SK-N-SH (cell line): ENCODE measurements at regions not wholly inside any gene's neighbourhood (a gene's known extent, or its start where the extent isn't known, plus 50 kb on each side); places are given as distances from the start of the nearest gene placed in this dataset.

Experiments used
- CTCF ChIA-PET: fragments of 300-600, 350-600 bp; formaldehyde crosslinking; extraction: SDS; loops from one replicate; lab custom pipeline; 2021; lab: Yijun Ruan, JAX
- POLR2A ChIA-PET: fragments of 350-600 bp; sonication (Branson Sonifier 250); formaldehyde crosslinking; extraction: SDS; loops from one replicate; lab custom pipeline; 2020; ENCODE audit warnings: antibody characterized with exemption, inconsistent platforms; lab: Yijun Ruan, JAX
- DNase-seq: peaks from one replicate; pipeline ENCODE4 v3.0.0; 2012
- H2AFZ ChIP-seq: fragments of 200-600 bp; sonication (generic); 2 replicates; pipeline ENCODE4 v1.8.1; 2016; ENCODE audit warnings: antibody characterized with exemption, mild to moderate bottlenecking, low read depth
- H3F3A ChIP-seq: fragments of 200-600 bp; sonication (generic); replicated peaks from 2 replicates; pipeline ENCODE3; 2016; ENCODE audit warnings: antibody characterized with exemption, mild to moderate bottlenecking; ENCODE audit not compliant: insufficient read depth
- H3K27ac ChIP-seq, 2 experiments: fragments of 200-500 bp in 1 of 2; fragments of 200-600 bp in 1 of 2; sonication (Bioruptor generic) in 1 of 2; sonication (generic), shearing (Covaris generic) in 1 of 2; 2 replicates each; pipeline versions ENCODE4 v1.5.1 to v1.6.1; 2014 to 2016; ENCODE audit warnings: low read depth in 2 of 2, inconsistent platforms in 1 of 2, low read length in 1 of 2, mild to moderate bottlenecking in 1 of 2, mixed read lengths in 1 of 2
- H3K27me3 ChIP-seq: fragments of 200-600 bp; sonication (generic), shearing (Covaris generic); 2 replicates; pipeline ENCODE4 v1.6.1; 2016; ENCODE audit warnings: mixed run types; ENCODE audit not compliant: insufficient read depth
- H3K36me3 ChIP-seq, 2 experiments: fragments of 200-500 bp in 1 of 2; fragments of 200-600 bp in 1 of 2; sonication (Bioruptor generic) in 1 of 2; sonication (generic) in 1 of 2; replicated peaks in 1 of 2; 2 replicates each; pipeline versions ENCODE3 to v1.5.1; 2014 to 2016; ENCODE audit warnings: low read length in 1 of 2, mild to moderate bottlenecking in 1 of 2; ENCODE audit not compliant: insufficient read depth in 2 of 2, control insufficient read depth in 1 of 2
- H3K4me1 ChIP-seq, 2 experiments: fragments of 200-500 bp in 1 of 2; fragments of 200-600 bp in 1 of 2; sonication (Bioruptor generic) in 1 of 2; sonication (generic), shearing (Covaris generic) in 1 of 2; 2 replicates each; pipeline versions ENCODE4 v1.5.1 to v1.6.1; 2014 to 2016; ENCODE audit warnings: low read depth in 1 of 2, low read length in 1 of 2, mixed run types in 1 of 2; ENCODE audit not compliant: insufficient read depth in 2 of 2, control insufficient read depth in 1 of 2
- H3K4me2 ChIP-seq: fragments of 200-600 bp; sonication (generic), shearing (Covaris generic); 2 replicates; pipeline ENCODE4 v1.6.1; 2017; ENCODE audit warnings: mixed run types
- H3K4me3 ChIP-seq, 2 experiments: fragments of 200-500 bp in 1 of 2; fragments of 200-600 bp in 1 of 2; sonication (Bioruptor generic) in 1 of 2; sonication (generic), shearing (Covaris generic) in 1 of 2; 2 replicates each; pipeline versions ENCODE4 v1.5.1 to v1.8.1; 2014 to 2016; ENCODE audit warnings: low read depth in 2 of 2, inconsistent platforms in 1 of 2, low read length in 1 of 2, mild to moderate bottlenecking in 1 of 2, mixed read lengths in 1 of 2, moderate library complexity in 1 of 2
- H3K79me2 ChIP-seq: fragments of 200-600 bp; sonication (generic); 2 replicates; pipeline ENCODE4 v1.8.1; 2017; ENCODE audit warnings: mild to moderate bottlenecking; ENCODE audit not compliant: insufficient read depth
- H3K9ac ChIP-seq: fragments of 200-600 bp; sonication (generic); 2 replicates; pipeline ENCODE4 v1.6.1; 2017; ENCODE audit warnings: mixed run types
- H3K9me2 ChIP-seq: fragments of 200-600 bp; sonication (generic); 2 replicates; pipeline ENCODE4 v1.6.1; 2017; ENCODE audit warnings: mixed run types
- H3K9me3 ChIP-seq: fragments of 200-600 bp; sonication (generic); 2 replicates; pipeline ENCODE4 v1.6.1; 2017; ENCODE audit warnings: mixed run types, mild to moderate bottlenecking, moderate library complexity
- H4K20me1 ChIP-seq: fragments of 200-600 bp; sonication (generic); 2 replicates; pipeline ENCODE4 v1.6.1; 2017; ENCODE audit warnings: mild to moderate bottlenecking, mixed run types; ENCODE audit not compliant: insufficient read depth
- ELF1 ChIP-seq: IDR thresholded peaks from 2 replicates; pipeline ENCODE4 v1.4.0; 2012
- FOSL2 ChIP-seq: IDR thresholded peaks from 2 replicates; pipeline ENCODE4 v1.4.0; 2012; ENCODE audit warnings: low read depth, mild to moderate bottlenecking, moderate library complexity, borderline replicate concordance
- FOXJ3 ChIP-seq: sonication (generic); formaldehyde crosslinking; IDR thresholded peaks from 2 replicates; pipeline ENCODE4 v1.5.1; 2020; ENCODE audit warnings: mild to moderate bottlenecking, missing genetic modification reagents
- FOXM1 ChIP-seq: IDR thresholded peaks from 2 replicates; pipeline ENCODE4 v1.4.0; 2012; ENCODE audit warnings: low read depth, mild to moderate bottlenecking
- GABPA ChIP-seq: IDR thresholded peaks from 2 replicates; pipeline ENCODE4 v1.4.0; 2012; ENCODE audit warnings: low read depth, mild to moderate bottlenecking
- GATA2 ChIP-seq: sonication (generic); formaldehyde crosslinking; IDR thresholded peaks from 2 replicates; pipeline ENCODE4 v1.5.0; 2020; ENCODE audit warnings: mild to moderate bottlenecking, missing genetic modification reagents
- NRF1 ChIP-seq: IDR thresholded peaks from 2 replicates; pipeline ENCODE4 v1.6.1; 2012; ENCODE audit warnings: low read depth, mild to moderate bottlenecking, low read length
- POLR2AphosphoS5 ChIP-seq: IDR thresholded peaks from 2 replicates; pipeline ENCODE4 v1.6.1; 2012; ENCODE audit warnings: low read depth, low read length
- RAD21 ChIP-seq: IDR thresholded peaks from 2 replicates; pipeline ENCODE4 v1.6.1; 2012; ENCODE audit warnings: mild to moderate bottlenecking, low read length
- REST ChIP-seq: IDR thresholded peaks from 2 replicates; pipeline ENCODE4 v1.6.1; 2012; ENCODE audit warnings: mild to moderate bottlenecking, low read depth, low read length, moderate library complexity
- RFX5 ChIP-seq: IDR thresholded peaks from 2 replicates; pipeline ENCODE4 v1.6.1; 2012; ENCODE audit warnings: mild to moderate bottlenecking, improper control_type of control experiment, low read length
- SIN3A ChIP-seq: IDR thresholded peaks from 2 replicates; pipeline ENCODE4 v1.6.1; 2012; ENCODE audit warnings: low read depth, mild to moderate bottlenecking, low read length, moderate library complexity, borderline replicate concordance
- TCF12 ChIP-seq: IDR thresholded peaks from 2 replicates; pipeline ENCODE4 v1.4.0; 2012
- TEAD4 ChIP-seq: IDR thresholded peaks from 2 replicates; pipeline ENCODE4 v1.4.0; 2012; ENCODE audit warnings: mild to moderate bottlenecking, borderline replicate concordance; ENCODE audit not compliant: insufficient read depth
- USF1 ChIP-seq: IDR thresholded peaks from 2 replicates; pipeline ENCODE4 v1.4.0; 2012; ENCODE audit warnings: low read depth, borderline replicate concordance
- USF2 ChIP-seq: fragments of 150-350 bp; IDR thresholded peaks from 2 replicates; pipeline ENCODE4 v1.6.1; 2017; ENCODE audit warnings: antibody characterized with exemption, low read length, low read depth, borderline replicate concordance
- YY1 ChIP-seq: IDR thresholded peaks from 2 replicates; pipeline ENCODE4 v1.4.0; 2012; ENCODE audit warnings: low read depth, mild to moderate bottlenecking
- ZBTB33 ChIP-seq: IDR thresholded peaks from 2 replicates; pipeline ENCODE4 v1.4.0; 2012; ENCODE audit warnings: low read depth, borderline replicate concordance
- WGBS: methylation state at CpG from one replicate; pipeline ENCODE4 v1.1.6; 2017; ENCODE audit warnings: low lambda C conversion rate; 5-methylcytosine and 5-hydroxymethylcytosine counted together

- TF ChIP-seq RAD21 (no peak), ELF1 (no peak), USF1 (no peak)
Measured at GRCh38 chr13:40136896-40137295, 481.4 kb downstream of the COG6 start (continued).

- no peaks in the 10 kb centered on the region for H4K20me1 ChIP-seq
- no peak overlapping the region for H3K9ac ChIP-seq
- no peaks in the 10 kb centered on the region for H3F3A ChIP-seq
- no peak overlapping the region for H3K27ac ChIP-seq
- no peaks in the 10 kb centered on the region for H3K27me3 ChIP-seq
- H3K4me3 ChIP-seq: no peak overlapping the region
- DNase-seq: no peak
- H3K4me1 ChIP-seq: no peaks in the 10 kb centered on the region; a peak in 1 of 4 replicates
- H3K36me3 ChIP-seq: no peaks in the 10 kb centered on the region
- WGBS: 90% methylated on average over 5 of the region's 6 CpGs
- no peaks in the 10 kb centered on the region for H3K9me3 ChIP-seq
- no peaks in the 10 kb centered on the region for H3K79me2 ChIP-seq
- H3K4me2 ChIP-seq: no peak overlapping the region
- TF ChIP-seq ELF1 (no peak), NRF1 (no peak), FOXJ3 (CRISPR knock-in tag) (no peak), RFX5 (no peak), TEAD4 (no peak), FOXM1 (no peak), SIN3A (no peak), TCF12 (no peak), RAD21 (no peak), USF2 (no peak), GABPA (no peak), GATA2 (no peak)
- TF ChIP-seq, all 33 proteins: peak for 0
- Histone ChIP-seq H2AFZ (no peak overlapping the region), H3K9me2 (no peaks in the 10 kb centered on the region)
- ChIA-PET CTCF (interaction anchor here (0.6 to 1.2 kb wide), 3 partner anchors 32 to 68 kb away, joined by 3 read pairs; no protein-coding TSS in a partner anchor), POLR2A (no interaction called here)
Measured at GRCh38 chr13:40137400-40137799, 481.9 kb downstream of the COG6 start.

GRCh38 chr13:40139896-40140520, 484.5 kb downstream of the COG6 start:
- no peak overlapping the region for H3K9ac ChIP-seq
- H2AFZ ChIP-seq: no peak overlapping the region
- CTCF ChIA-PET: interaction anchor here (1.2 kb wide), 1 partner anchor 10 kb away, joined by 3 read pairs; no protein-coding TSS in a partner anchor
- no peaks in the 10 kb centered on the region for H3K9me2 ChIP-seq
- H3K36me3 ChIP-seq: no peaks in the 10 kb centered on the region
- WGBS: 64% methylated on average over 10 of the region's 10 CpGs
- no peak overlapping the region for H3K27ac ChIP-seq
- no peak for DNase-seq
- POLR2A ChIA-PET: no interaction called here
- H3K4me1 ChIP-seq: peaks cover 0 to 8% of the 10 kb centered on the region in 2 experiments; a peak in 1 of 4 replicates
- no peaks in the 10 kb centered on the region for H3K9me3 ChIP-seq
- no peak overlapping the region for H3K4me3 ChIP-seq
- H4K20me1 ChIP-seq: no peaks in the 10 kb centered on the region
- no peak overlapping the region for H3K4me2 ChIP-seq
- H3F3A ChIP-seq: no peaks in the 10 kb centered on the region
- no peaks in the 10 kb centered on the region for H3K79me2 ChIP-seq
- H3K27me3 ChIP-seq: no peaks in the 10 kb centered on the region
- TF ChIP-seq RFX5: no peak
- no peak for TF ChIP-seq FOXJ3 (CRISPR knock-in tag)
- TF ChIP-seq ELF1: no peak
- TF ChIP-seq REST: no peak
- no peak for TF ChIP-seq RAD21
- no peak for TF ChIP-seq FOSL2
- no peak for TF ChIP-seq NRF1
- TF ChIP-seq GABPA: no peak
- no peak for TF ChIP-seq ZBTB33
- no peak for TF ChIP-seq YY1
- no peak for TF ChIP-seq POLR2AphosphoS5
